AG04449 (cell line): ENCODE measurements at regions not wholly inside any gene's neighbourhood (a gene's known extent, or its start where the extent isn't known, plus 50 kb on each side); places are given as distances from the start of the nearest gene placed in this dataset.

Source experiments
- CTCF ChIA-PET: fragments of 350-600 bp; formaldehyde crosslinking; extraction: SDS; loops from one replicate; lab custom pipeline; 2021; ENCODE audit warnings: antibody characterized with exemption; lab: Yijun Ruan, JAX
- POLR2A ChIA-PET: fragments of 400-600, 350-600 bp; formaldehyde crosslinking; extraction: SDS; loops from one replicate; lab custom pipeline; 2020; ENCODE audit warnings: antibody characterized with exemption, inconsistent platforms; lab: Yijun Ruan, JAX
- DNase-seq: peaks from one replicate; pipeline ENCODE4 v3.0.0-alpha.2; 2010; ENCODE audit warnings: low read depth, low spot score
- H3K4me3 ChIP-seq: 2 replicates; pipeline ENCODE4 v1.5.1; 2011; ENCODE audit warnings: low read depth, mild to moderate bottlenecking, control low read depth, low read length
- CTCF ChIP-seq: IDR thresholded peaks from one replicate; pipeline ENCODE4 v1.5.1; 2011; ENCODE audit warnings: mild to moderate bottlenecking, moderate library complexity, low read length, control low read depth, inconsistent platforms; ENCODE audit not compliant: insufficient read depth; ENCODE audit errors: missing control alignments

GRCh38 chr2:60079562-60079961 lies 473.9 kb downstream of the BCL11A start:
- DNase-seq, result no peak
- POLR2A ChIA-PET, result no interaction called here
- CTCF ChIA-PET, result no interaction called here
- no peak overlapping the region for H3K4me3 ChIP-seq
- TF ChIP-seq CTCF, result no peak

- ChIA-PET POLR2A (no interaction called here), CTCF (no interaction called here)
- H3K4me3 ChIP-seq, result no peak overlapping the region
- no peak for TF ChIP-seq CTCF
- DNase-seq, result no peak
Measured at GRCh38 chr2:60075048-60075447, 478.4 kb downstream of the BCL11A start.

- POLR2A ChIA-PET, result no interaction called here
- no peak for DNase-seq
- CTCF ChIA-PET, result no interaction called here
- H3K4me3 ChIP-seq, result no peak overlapping the region
- no peak for TF ChIP-seq CTCF
Measured at GRCh38 chr2:60073201-60073600, 480.3 kb downstream of the BCL11A start.

GRCh38 chr2:60072609-60073008 lies 480.8 kb downstream of the BCL11A start:
- no peak for DNase-seq
- no peak for TF ChIP-seq CTCF
- no peak overlapping the region for H3K4me3 ChIP-seq
- ChIA-PET POLR2A (no interaction called here), CTCF (no interaction called here)

GRCh38 chr2:60071490-60071831 lies 482.0 kb downstream of the BCL11A start:
- CTCF ChIA-PET, result no interaction called here
- DNase-seq, result no peak
- POLR2A ChIA-PET, result no interaction called here
- TF ChIP-seq CTCF, result no peak
- no peak overlapping the region for H3K4me3 ChIP-seq

GRCh38 chr2:60070736-60071489 lies 482.5 kb downstream of the BCL11A start:
- TF ChIP-seq CTCF, result no peak
- no peak for DNase-seq
- no peak overlapping the region for H3K4me3 ChIP-seq
- POLR2A ChIA-PET, result no interaction called here
- CTCF ChIA-PET, result no interaction called here
